DMS53 (cell line): ENCODE measurements at regions not wholly inside any gene's neighbourhood (a gene's known extent, or its start where the extent isn't known, plus 50 kb on each side); places are given as distances from the start of the nearest gene placed in this dataset.

Experiments used
- DNase-seq: peaks from one replicate; lab custom pipeline; 2025; lab: John Stamatoyannopoulos, UW

GRCh38 chr11:11789735-11790369 lies 51.9 kb upstream of the USP47 start:
- DNase-seq, result peak; percentile 69

GRCh38 chr11:11788063-11788710 lies 53.6 kb upstream of the USP47 start:
- no peak for DNase-seq

- peak; percentile 87 for DNase-seq
Measured at GRCh38 chr11:11787305-11788062, 54.3 kb upstream of the USP47 start.

GRCh38 chr11:11786771-11787170 lies 55.0 kb upstream of the USP47 start:
- DNase-seq, result peak; percentile 58

GRCh38 chr11:11786234-11786633 lies 55.5 kb upstream of the USP47 start:
- no peak for DNase-seq

- peak; percentile 63 for DNase-seq
Measured at GRCh38 chr11:11782532-11783110, 59.2 kb upstream of the USP47 start.

GRCh38 chr11:11780858-11781257 lies 60.9 kb upstream of the USP47 start:
- DNase-seq, result peak; percentile 94

- no peak for DNase-seq
Measured at GRCh38 chr11:11779975-11780374, 61.8 kb upstream of the USP47 start.

GRCh38 chr11:11777897-11778296 lies 63.9 kb upstream of the USP47 start:
- peak; percentile 48 for DNase-seq

- DNase-seq, result no peak
Measured at GRCh38 chr11:11776714-11777113, 65.1 kb upstream of the USP47 start.

- no peak for DNase-seq
Measured at GRCh38 chr11:11774928-11775327, 66.8 kb upstream of the USP47 start.

GRCh38 chr11:11772865-11773515 lies 68.8 kb upstream of the USP47 start:
- DNase-seq, result no peak

- no peak for DNase-seq
Measured at GRCh38 chr11:11770921-11771486, 70.8 kb upstream of the USP47 start.

GRCh38 chr11:11770296-11770695 lies 71.5 kb upstream of the USP47 start:
- no peak for DNase-seq

GRCh38 chr11:11769782-11770181 lies 72.0 kb upstream of the USP47 start:
- no peak for DNase-seq

- no peak for DNase-seq
Measured at GRCh38 chr11:11769362-11769761, 72.4 kb upstream of the USP47 start.

GRCh38 chr11:11764423-11764803 lies 77.4 kb upstream of the USP47 start:
- DNase-seq, result no peak

- no peak for DNase-seq
Measured at GRCh38 chr11:11763796-11764422, 77.9 kb upstream of the USP47 start.

- no peak for DNase-seq
Measured at GRCh38 chr11:11760838-11761237, 80.9 kb upstream of the USP47 start.

- no peak for DNase-seq
Measured at GRCh38 chr11:11758603-11759196, 83.1 kb upstream of the USP47 start.

GRCh38 chr11:11757909-11758308 lies 83.9 kb upstream of the USP47 start:
- DNase-seq, result no peak
